Brain pericyte (primary cell): ENCODE measurements at regions not wholly inside any gene's neighbourhood (a gene's known extent, or its start where the extent isn't known, plus 50 kb on each side); places are given as distances from the start of the nearest gene placed in this dataset.
"Not testable (repeated sequence)": the region's sequence is repeated elsewhere in the genome, so short reads cannot be mapped to it uniquely, and the experiment has no call there.

Source experiments
- DNase-seq: peaks from one replicate; pipeline ENCODE4 v3.0.0-alpha.2; 2012; ENCODE audit warnings: low read depth, low spot score

DNA sequence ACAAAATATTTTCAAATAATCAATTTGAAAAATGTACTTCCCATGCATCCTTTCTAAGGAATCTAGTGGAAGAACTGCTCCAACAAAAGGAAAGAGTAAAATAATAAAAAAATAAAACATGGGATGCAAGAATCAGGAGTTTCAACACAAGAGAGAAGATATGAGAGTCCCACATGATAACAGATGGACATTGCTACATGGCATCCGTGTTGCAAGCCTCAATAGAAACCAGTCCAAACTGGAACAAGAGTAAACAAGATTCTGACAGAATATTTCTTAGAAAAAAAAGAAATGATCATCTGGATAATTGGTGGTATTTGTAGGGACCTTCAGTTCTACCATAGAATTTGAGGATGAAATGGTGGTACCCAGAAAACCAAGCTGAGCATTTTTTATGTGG, 186.8 kb downstream of the FRK start:
- DNase-seq, result no peak

DNA sequence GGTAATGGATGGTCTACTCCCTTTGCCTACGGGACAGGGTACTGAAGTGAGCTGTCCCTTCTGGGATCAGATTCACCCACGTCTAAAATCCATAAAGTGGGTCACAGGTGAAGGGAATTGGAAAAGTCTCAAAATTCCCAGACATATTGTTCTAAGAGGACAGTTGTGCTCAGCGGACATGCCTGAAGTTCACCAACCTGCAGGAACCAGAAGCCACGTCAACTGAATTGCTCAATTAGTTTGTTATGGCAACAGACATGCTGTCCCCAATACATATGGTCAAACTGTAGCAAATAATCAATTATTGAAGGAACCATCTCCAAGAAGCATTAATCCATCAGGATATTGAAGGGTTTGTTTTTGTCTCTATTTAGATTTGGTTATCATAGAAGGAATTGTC, 190.2 kb downstream of the FRK start:
- DNase-seq, result no peak

DNA sequence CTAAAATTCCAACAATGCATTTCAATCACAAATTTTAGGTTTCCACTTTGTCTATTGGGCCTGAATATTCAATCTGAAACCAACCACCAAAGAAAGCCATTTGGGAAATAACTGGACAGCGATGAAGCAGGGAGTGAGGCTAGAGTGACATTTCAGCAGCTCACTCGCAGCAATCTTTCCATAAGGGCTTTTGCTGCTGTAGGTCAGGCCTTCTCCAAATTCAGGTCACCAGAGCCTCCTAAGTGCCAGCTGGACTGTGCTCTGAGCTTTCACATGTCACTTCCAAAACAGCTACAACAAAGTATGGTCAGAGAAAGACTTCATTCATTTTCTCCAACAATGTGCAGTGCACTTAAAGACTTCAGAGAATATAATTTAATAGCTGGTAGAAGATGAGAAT, 194.8 kb downstream of the FRK start:
- DNase-seq, result no peak

DNA sequence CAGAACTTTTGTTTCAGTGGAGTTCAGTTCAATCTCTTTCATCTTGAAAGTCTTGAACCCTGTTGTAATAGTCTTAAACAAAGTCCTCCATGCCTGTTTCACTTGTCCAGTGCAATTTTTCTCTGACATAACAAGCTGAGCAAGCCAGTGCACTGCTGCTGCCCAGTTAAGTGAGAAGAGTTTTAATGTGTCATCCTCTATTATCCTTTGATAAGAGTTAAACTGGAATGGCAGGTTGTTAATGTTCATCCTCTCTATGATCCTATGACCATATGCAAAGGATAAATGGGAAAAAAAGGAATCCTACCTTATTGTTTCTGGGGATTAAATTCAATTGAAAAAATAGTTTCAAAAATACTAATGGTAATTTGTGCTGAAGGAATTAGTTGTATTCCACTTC, 197.5 kb downstream of the FRK start:
- DNase-seq, result no peak

DNA sequence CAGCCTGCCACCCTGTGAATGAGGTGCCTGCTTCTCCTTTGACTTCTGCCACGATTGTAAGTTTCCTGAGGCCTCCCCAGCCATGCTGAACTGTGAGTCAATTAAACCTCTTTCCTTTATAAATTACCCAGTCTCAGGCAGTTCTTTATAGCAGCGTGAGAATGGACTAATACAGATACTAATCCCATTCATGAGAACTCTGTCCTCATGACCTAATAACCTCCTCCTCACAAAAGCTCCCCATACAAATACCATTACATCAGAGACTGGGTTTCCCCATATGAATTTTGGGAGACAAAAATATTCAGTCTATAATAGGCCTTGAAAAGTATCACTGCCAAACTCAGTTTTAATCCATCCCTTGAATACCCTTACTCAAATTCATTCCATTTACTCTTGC, 199.0 kb downstream of the FRK start:
- DNase-seq, result not testable (repeated sequence)

DNA sequence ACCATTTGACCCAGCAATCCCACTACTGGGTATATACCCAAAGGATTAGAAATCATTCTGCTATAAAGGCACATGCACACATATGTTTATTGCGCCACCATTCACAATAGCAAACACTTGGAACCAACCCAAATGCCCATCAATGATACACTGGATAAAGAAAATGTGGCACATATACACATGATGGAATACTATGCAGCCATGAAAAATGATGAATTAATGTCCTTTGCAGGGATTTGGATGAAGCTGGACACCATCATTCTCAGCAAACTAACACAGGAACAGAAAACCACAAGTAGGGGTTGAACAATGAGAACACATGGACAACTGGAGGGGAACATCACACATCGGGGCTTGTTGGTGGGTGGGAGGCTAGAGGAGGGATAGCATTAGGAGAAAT, 201.1 kb downstream of the FRK start:
- not testable (repeated sequence) for DNase-seq

DNA sequence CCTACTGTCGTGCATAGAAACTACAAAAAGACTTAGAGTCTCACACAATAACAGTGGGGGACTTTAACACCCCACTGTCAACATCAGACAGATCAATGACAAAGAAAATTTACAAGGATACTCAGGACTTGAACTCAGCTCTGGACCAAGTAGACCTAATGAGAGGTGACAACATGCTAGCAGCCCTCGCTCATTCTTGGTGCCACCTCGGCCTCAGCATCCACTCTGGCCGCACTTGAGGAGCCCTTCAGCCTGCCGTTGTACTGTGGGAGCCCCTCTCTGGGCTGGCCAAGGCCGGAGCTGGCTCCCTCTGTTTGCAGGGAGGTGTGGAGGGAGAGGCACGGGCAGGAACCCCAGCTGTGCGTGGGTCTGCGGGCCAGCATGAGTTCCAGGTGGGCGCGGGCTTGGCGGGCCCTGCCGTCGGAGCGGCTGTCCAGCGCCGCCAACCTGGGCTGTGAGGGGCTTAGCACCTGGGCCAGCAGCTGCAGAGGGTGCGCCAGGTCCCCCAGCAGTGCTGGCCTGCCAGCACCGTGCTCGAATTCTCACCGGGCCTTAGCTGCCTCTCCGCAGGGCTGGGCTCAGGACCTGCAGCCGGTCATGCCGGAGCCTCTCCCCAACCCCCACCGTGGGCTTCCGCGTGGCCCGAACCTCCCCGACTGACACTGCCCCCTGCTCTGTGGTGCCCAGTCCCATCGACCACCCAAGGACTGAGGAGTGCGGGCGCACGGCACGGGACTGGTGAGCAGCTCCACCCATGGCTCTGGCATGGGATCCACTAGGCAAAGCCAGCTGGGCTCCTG, 205.6 kb downstream of the FRK start:
- DNase-seq, result no peak

DNA sequence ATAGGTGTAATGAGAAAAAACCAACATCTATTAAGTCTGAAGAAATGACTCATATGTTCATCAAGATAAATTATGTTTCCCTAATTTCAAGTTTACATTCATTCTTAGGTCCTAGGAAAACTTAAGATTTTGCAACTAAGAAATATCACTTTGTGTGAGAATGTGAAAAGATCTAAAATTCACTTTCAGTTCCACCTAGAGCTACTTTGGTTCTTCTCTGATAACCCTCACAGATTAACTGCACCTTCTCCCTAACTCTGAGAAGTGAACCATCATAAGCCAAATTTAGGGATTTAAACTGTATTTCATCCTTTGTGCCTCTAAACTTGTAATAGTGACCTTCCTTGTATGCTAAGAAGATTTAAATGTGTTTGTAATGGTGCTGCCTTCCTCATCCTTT, 213.0 kb downstream of the FRK start:
- DNase-seq, result no peak

DNA sequence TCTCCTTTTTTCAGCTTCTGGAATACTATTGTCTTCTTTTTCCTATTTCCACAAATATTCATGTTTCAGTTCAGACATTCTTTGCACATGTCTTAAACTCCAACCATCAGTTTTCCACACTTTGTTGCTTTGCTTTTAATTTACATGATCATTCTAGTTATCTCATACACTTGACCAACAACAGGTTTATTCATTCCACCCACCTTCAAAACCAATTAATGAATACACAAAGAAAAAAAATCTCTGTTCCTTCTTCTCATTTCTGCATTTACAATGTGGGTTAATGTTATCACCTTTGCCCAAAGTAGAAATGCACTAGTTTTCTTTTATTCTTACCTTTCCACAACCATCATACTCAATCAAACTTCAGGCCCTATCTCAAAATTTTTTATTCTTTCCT, 216.7 kb downstream of the FRK start:
- no peak for DNase-seq

DNA sequence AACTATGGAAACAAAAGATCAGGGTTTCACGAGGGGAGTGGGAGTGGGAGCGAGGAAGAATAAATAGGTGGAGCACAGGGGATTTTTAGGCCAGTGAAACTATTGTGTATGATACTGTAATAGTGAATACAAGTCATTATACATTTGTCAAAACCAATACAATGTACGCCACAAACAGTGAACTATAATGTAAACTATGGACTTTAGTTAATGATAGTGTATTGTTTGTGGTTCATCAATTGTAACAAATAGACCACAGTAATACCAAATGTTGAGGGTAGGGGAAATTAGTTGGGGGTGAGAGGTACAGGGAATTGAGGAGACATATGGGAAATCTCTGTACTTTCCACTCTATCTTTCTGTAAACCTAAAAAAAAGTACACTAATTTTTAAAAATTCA, 218.4 kb downstream of the FRK start:
- no peak for DNase-seq

DNA sequence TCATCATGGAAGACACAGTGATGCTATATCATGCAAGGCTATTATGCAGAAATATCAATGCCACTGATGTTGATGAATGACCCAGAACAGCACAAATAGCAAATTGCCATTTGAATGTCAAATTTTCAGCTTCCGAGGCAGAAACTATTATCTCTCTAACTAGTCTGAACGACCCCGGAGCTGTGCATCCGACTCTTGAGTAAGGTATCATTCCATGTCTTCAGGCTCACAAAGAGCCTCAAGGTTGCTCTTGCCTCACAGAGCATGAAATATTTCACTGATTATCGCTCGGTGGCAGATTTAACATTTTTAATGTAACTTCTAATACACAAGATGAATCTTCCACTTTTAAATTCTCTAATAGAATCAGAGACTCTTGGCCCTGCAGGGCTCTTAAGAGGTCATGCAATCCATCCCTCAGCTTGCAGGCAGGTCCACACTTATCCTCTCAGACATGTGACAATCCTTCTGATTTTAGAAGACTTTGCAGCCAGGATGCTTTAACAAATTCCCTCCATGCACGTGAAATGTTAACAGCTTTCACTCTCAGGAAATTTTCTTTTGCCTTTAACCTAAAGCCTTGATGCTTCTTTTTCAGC, 221.0 kb downstream of the FRK start:
- no peak for DNase-seq

DNA sequence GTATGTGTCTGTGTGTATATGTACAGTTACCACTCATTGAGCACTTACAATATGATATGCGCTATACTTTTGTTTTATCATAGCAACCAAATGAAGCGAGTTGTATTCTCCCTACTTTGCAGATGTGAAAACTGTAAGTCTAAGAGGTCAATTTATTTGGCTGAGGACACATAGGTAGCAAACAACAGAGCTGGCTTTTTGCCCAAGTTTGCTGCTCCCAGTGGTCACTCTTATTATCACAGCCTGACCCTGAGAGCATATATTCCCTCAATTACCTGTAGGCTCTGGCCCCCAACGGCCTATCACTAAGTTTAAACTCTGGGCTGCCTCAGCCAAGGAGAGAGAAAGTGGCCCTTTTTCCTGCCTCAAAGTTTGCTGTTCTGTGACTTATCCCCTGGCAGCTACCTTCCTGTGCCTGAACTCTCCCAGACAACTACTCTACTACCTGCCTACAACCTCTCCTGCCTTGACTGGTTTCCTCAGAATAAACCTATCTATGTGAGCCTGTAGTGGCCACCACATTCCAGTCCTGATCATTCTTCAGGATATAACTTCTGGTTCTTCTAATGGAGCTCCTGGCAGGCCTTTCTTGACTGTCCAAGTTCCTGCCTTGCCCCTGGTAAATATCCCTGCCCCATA, 221.8 kb downstream of the FRK start:
- no peak for DNase-seq

DNA sequence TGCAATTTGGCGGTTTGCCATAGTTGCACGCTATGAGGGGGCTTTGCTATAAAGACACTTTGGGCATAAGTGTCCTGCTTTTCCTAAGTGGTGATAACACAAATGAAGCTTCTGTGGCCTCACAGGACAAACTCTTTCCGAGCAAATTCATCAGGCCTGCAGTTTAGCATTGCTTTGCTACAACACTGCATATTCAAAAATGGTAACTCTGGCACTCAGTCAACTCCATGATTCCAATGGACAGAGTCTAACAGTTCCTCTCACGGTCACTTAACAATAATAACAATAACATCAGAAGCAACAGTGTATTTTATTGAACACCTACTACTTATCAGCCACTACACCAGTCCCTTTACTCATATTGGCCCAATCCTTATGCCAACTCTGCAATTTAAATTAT, 222.5 kb downstream of the FRK start:
- no peak for DNase-seq

DNA sequence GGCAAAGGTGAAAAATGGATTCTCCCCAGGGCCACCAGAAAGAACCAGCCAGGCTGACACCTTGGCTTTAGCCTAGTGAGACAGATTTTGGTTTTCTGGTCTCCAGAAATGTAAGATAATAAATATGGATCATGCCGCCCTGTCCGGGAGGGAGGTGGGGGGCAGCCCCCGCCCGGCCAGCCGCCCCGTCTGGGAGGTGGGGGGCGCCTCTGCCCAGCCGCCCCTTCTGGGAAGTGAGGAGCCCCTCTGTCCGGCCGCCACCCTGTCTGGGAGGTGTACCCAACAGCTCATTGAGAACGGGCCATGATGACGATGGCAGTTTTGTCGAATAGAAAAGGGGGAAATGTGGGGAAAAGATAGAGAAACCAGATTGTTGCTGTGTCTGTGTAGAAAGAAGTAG, 224.3 kb downstream of the FRK start:
- not testable (repeated sequence) for DNase-seq

DNA sequence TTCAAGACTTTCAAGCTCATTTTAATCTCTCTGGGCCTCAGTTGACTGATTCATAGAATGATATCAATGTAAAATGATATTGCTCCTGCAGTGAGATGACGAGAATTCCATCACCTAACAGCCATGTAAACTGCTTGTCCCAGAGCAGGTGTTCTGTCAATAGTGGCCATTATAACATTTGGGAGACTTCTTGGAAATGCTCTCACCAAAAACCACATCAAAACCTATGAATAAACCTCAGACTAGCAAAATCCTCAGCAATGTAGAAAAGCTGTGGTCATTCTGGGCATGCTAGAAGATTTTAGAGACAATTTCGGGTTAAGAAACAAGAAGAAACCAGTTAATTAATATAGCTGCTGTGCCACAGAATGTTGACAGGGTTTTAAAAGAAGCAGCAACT, 225.4 kb downstream of the FRK start:
- DNase-seq, result no peak

DNA sequence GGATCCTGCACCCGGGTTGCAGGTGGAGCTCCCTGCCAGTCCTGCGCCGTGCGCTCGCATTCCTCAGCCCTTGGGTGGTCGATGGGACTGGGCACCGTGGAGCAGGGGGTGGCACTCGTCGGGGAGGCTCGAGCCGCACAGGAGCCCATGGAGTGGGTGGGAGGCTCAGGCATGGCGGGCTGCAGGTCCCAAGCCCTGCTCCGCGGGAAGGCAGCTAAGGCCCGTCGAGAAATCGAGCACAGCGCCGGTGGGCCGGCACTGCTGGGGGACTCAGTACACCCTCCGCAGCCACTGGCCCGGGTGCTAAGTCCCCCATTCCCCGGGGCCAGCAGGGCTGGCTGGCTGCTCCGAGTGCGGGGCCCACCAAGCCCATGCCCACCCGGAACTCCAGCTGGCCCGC, 226.1 kb downstream of the FRK start:
- DNase-seq, result not testable (repeated sequence)

DNA sequence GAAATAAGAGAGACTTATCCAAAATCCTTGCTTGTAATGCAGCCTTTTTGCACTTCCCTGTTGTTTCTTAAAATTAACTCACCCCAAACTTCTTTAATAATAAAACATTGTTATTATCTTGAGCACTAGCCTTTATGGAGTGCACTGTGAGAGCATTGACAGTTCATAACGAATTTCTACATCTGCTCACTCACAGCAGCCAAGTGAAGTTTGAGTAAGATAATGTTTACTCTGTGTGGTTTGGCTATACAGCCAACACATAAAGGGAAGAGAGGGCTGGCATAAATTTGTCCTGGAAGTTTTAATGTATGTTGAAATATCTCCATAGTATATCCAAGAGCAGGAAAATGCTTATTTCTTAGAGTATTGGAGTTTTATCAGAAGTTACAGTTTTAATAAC, 227.9 kb downstream of the FRK start:
- DNase-seq, result no peak

DNA sequence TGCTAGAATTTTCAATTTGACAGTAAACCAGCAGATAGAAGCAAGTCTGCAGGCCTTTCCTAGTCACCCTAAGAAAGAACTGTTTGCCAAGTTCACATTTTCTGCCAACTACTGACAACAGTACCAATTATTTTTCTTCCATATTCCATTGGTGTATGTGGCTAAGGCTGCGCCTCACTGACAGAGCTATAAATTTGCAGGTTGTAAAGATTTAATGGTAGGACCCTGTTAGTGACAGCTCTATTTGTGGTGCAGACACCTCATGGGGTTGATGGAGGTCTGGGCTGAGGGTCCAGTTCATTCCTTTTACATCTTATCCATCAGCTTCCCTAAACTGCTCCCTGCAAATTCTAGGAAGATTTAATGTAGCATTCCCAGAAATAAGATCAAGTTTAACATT, 228.5 kb downstream of the FRK start:
- no peak for DNase-seq

DNA sequence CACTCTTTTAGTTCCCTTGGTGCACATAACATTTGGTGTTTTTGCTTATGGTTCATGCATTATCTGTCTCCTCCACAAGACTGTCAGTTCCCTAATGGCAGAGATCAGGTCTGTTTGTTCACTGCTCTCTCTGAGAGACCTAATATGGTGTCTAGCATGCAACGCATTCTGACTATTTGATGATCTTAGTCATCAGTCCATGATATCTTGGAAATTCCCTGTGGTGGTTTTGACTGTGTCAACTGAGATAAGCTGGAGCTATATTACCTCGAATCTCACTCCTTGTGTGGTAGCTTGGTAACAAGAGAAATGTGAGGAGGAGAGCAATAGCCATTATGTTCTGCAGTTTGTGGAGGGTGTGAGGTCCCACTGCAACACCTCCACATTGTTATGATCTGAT, 229.8 kb downstream of the FRK start:
- no peak for DNase-seq

DNA sequence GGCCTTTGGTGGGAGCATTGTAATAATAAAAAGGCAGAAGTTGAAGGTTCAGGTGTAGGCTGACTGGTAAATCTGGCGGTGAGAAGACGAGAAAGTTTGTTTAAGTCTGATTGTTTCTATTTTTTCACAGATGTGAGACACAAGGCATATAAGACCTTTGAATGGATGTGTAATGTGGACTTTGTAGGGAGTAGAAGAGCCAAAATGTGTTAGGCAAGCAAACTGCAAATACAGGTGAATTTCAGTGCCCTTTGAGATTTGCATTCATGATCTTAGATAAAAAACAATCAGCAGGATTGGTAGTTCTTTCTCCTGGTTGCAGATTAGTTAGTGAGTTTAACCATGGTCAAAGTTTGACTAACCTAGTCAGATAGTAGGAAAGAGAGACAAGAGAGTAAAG, 238.9 kb downstream of the FRK start:
- no peak for DNase-seq

DNA sequence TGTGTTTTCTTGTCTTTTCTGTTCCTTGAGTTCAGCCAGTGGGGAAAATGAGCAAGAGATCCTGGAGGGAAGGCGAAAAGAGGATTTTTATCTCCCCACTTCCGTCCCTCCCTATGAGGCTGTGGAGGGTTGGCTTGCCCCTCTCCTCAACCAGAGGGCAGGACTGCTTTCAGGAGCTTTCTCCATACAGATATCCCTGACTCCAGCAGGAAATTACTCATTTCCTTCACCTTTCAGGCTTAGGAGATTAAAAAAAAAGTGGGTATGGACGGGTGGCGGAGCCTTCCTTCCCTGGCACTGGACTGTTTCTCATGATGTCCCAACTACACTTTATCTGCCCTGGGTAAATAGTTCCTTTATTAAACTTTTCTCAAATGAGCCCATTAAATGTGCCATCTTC, 241.2 kb downstream of the FRK start:
- no peak for DNase-seq

DNA sequence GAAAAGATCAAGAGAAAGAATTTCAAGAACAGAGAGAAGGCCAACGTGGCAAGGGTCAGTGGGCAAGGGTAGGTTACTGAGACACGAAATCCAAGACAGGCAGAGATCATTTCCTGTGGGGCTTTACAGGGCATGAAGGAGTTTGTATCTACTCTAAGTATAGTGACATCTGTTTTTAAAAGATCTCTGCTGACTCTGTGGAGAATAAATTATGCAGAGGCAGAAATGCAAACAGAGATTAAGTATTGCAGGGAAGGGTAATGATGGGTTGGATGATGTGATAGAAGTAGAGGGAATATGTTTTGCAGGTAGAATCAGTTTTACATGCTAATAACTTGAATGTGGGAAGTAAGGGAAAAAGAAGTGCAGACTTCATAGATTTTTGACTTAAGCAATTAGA, 243.5 kb downstream of the FRK start:
- DNase-seq, result no peak

DNA sequence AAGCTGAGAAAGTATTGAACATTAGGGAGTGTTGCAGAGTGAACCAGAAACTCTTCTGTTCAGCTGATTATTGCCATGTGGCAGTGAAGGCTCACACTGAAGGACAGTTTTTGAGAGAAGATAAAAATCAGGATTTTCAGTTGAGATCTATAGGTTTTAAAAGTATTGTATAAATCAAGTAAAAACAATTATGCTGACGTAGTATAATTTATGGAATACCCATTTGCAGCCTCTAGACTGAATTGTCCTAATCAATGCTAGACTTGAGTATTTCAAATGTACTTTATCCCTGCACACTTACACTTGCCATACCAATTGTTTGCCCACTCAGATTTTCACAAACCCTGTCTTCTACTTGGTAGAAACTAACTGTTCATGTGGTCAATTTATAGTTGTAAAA, 245.8 kb downstream of the FRK start:
- DNase-seq, result no peak
